ENCODE measurements at regions not wholly inside any gene's neighbourhood (a gene's known extent, or its start where the extent isn't known, plus 50 kb on each side); places are given as distances from the start of the nearest gene placed in this dataset.
"Not testable (repeated sequence)": the region's sequence is repeated elsewhere in the genome, so short reads cannot be mapped to it uniquely, and the experiment has no call there.

GRCh38 chr4:148643851-148644250 is 201.6 kb upstream of the NR3C2 start:
- DNase-seq, result no peak
- H3K4me3 ChIP-seq (ENCODE audit: insufficient read depth, low read depth, low read length), result no peak overlapping the region
- no peaks in the 10 kb centered on the region for H3K27me3 ChIP-seq (ENCODE audit: control insufficient read depth, insufficient read depth, low read length)
- no peaks in the 10 kb centered on the region for H3K36me3 ChIP-seq (replicated peaks; ENCODE audit: control insufficient read depth, insufficient read depth, low read length)

GRCh38 chr4:148642907-148643306 is 200.7 kb upstream of the NR3C2 start:
- H3K27me3 ChIP-seq (ENCODE audit: control insufficient read depth, insufficient read depth, low read length), result no peaks in the 10 kb centered on the region
- DNase-seq, result no peak
- no peaks in the 10 kb centered on the region for H3K36me3 ChIP-seq (replicated peaks; ENCODE audit: control insufficient read depth, insufficient read depth, low read length)
- H3K4me3 ChIP-seq (ENCODE audit: insufficient read depth, low read depth, low read length), result no peak overlapping the region

GRCh38 chr4:148638079-148638478 is 195.9 kb upstream of the NR3C2 start:
- H3K36me3 ChIP-seq (replicated peaks; ENCODE audit: control insufficient read depth, insufficient read depth, low read length); H3K4me3 ChIP-seq (ENCODE audit: insufficient read depth, low read depth, low read length); DNase-seq; H3K27me3 ChIP-seq (ENCODE audit: control insufficient read depth, insufficient read depth, low read length): not testable (repeated sequence)

GRCh38 chr4:148637453-148637852 is 195.2 kb upstream of the NR3C2 start:
- not testable (repeated sequence) for H3K27me3 ChIP-seq (ENCODE audit: control insufficient read depth, insufficient read depth, low read length); H3K4me3 ChIP-seq (ENCODE audit: insufficient read depth, low read depth, low read length); H3K36me3 ChIP-seq (replicated peaks; ENCODE audit: control insufficient read depth, insufficient read depth, low read length); DNase-seq

- Histone ChIP-seq H3K36me3 (replicated peaks; ENCODE audit: control insufficient read depth, insufficient read depth, low read length) (no peaks in the 10 kb centered on the region), H3K27me3 (ENCODE audit: control insufficient read depth, insufficient read depth, low read length) (no peaks in the 10 kb centered on the region), H3K4me3 (ENCODE audit: insufficient read depth, low read depth, low read length) (no peak overlapping the region)
- DNase-seq, result no peak
Measured at GRCh38 chr4:148634476-148634875, 192.3 kb upstream of the NR3C2 start.

GRCh38 chr4:148633720-148634119 is 191.5 kb upstream of the NR3C2 start:
- H3K27me3 ChIP-seq (ENCODE audit: control insufficient read depth, insufficient read depth, low read length), result no peaks in the 10 kb centered on the region
- H3K4me3 ChIP-seq (ENCODE audit: insufficient read depth, low read depth, low read length), result no peak overlapping the region
- H3K36me3 ChIP-seq (replicated peaks; ENCODE audit: control insufficient read depth, insufficient read depth, low read length), result no peaks in the 10 kb centered on the region
- DNase-seq, result no peak

GRCh38 chr4:148632476-148632875 is 190.3 kb upstream of the NR3C2 start:
- Histone ChIP-seq H3K36me3 (replicated peaks; ENCODE audit: control insufficient read depth, insufficient read depth, low read length) (no peaks in the 10 kb centered on the region), H3K27me3 (ENCODE audit: control insufficient read depth, insufficient read depth, low read length) (no peaks in the 10 kb centered on the region), H3K4me3 (ENCODE audit: insufficient read depth, low read depth, low read length) (no peak overlapping the region)
- no peak for DNase-seq

GRCh38 chr4:148630051-148630450 is 187.8 kb upstream of the NR3C2 start:
- no peak overlapping the region for H3K4me3 ChIP-seq (ENCODE audit: insufficient read depth, low read depth, low read length)
- no peaks in the 10 kb centered on the region for H3K27me3 ChIP-seq (ENCODE audit: control insufficient read depth, insufficient read depth, low read length)
- no peaks in the 10 kb centered on the region for H3K36me3 ChIP-seq (replicated peaks; ENCODE audit: control insufficient read depth, insufficient read depth, low read length)
- DNase-seq, result no peak

GRCh38 chr4:148618856-148619255 is 176.6 kb upstream of the NR3C2 start:
- H3K27me3 ChIP-seq (ENCODE audit: control insufficient read depth, insufficient read depth, low read length), result no peaks in the 10 kb centered on the region
- no peaks in the 10 kb centered on the region for H3K36me3 ChIP-seq (replicated peaks; ENCODE audit: control insufficient read depth, insufficient read depth, low read length)
- no peak overlapping the region for H3K4me3 ChIP-seq (ENCODE audit: insufficient read depth, low read depth, low read length)
- no peak for DNase-seq

- no peak for DNase-seq
- H3K4me3 ChIP-seq (ENCODE audit: insufficient read depth, low read depth, low read length), result no peak overlapping the region
Measured at GRCh38 chr4:148608968-148609367, 166.8 kb upstream of the NR3C2 start.

GRCh38 chr4:148598418-148599207 is 156.4 kb upstream of the NR3C2 start:
- not testable (repeated sequence) for DNase-seq; H3K27me3 ChIP-seq (ENCODE audit: control insufficient read depth, insufficient read depth, low read length); H3K36me3 ChIP-seq (replicated peaks; ENCODE audit: control insufficient read depth, insufficient read depth, low read length)

More at GRCh38 chr4:148608968-148609367, 166.8 kb upstream of the NR3C2 start:
- H3K36me3 ChIP-seq (replicated peaks; ENCODE audit: control insufficient read depth, insufficient read depth, low read length), result no peaks in the 10 kb centered on the region
- no peaks in the 10 kb centered on the region for H3K27me3 ChIP-seq (ENCODE audit: control insufficient read depth, insufficient read depth, low read length)

GRCh38 chr4:148589182-148589581 is 147.0 kb upstream of the NR3C2 start:
- no peak for DNase-seq
- no peaks in the 10 kb centered on the region for H3K27me3 ChIP-seq (ENCODE audit: control insufficient read depth, insufficient read depth, low read length)
- H3K36me3 ChIP-seq (replicated peaks; ENCODE audit: control insufficient read depth, insufficient read depth, low read length), result no peaks in the 10 kb centered on the region
- H3K4me3 ChIP-seq (ENCODE audit: insufficient read depth, low read depth, low read length), result no peak overlapping the region

More at GRCh38 chr4:148598418-148599207, 156.4 kb upstream of the NR3C2 start:
- H3K4me3 ChIP-seq (ENCODE audit: insufficient read depth, low read depth, low read length), result not testable (repeated sequence)

GRCh38 chr4:148575577-148575976 is 133.4 kb upstream of the NR3C2 start:
- DNase-seq, result no peak
- no peaks in the 10 kb centered on the region for H3K27me3 ChIP-seq (ENCODE audit: control insufficient read depth, insufficient read depth, low read length)
- H3K4me3 ChIP-seq (ENCODE audit: insufficient read depth, low read depth, low read length), result no peak overlapping the region
- no peaks in the 10 kb centered on the region for H3K36me3 ChIP-seq (replicated peaks; ENCODE audit: control insufficient read depth, insufficient read depth, low read length)

GRCh38 chr4:148574911-148575310 is 132.7 kb upstream of the NR3C2 start:
- no peak for DNase-seq
- Histone ChIP-seq H3K4me3 (ENCODE audit: insufficient read depth, low read depth, low read length) (no peak overlapping the region), H3K27me3 (ENCODE audit: control insufficient read depth, insufficient read depth, low read length) (no peaks in the 10 kb centered on the region), H3K36me3 (replicated peaks; ENCODE audit: control insufficient read depth, insufficient read depth, low read length) (no peaks in the 10 kb centered on the region)

- H3K36me3 ChIP-seq (replicated peaks; ENCODE audit: control insufficient read depth, insufficient read depth, low read length), result no peaks in the 10 kb centered on the region
- no peak overlapping the region for H3K4me3 ChIP-seq (ENCODE audit: insufficient read depth, low read depth, low read length)
- H3K27me3 ChIP-seq (ENCODE audit: control insufficient read depth, insufficient read depth, low read length), result no peaks in the 10 kb centered on the region
- DNase-seq, result no peak
Measured at GRCh38 chr4:148574502-148574901, 132.3 kb upstream of the NR3C2 start.

- Histone ChIP-seq H3K36me3 (replicated peaks; ENCODE audit: control insufficient read depth, insufficient read depth, low read length) (no peaks in the 10 kb centered on the region), H3K4me3 (ENCODE audit: insufficient read depth, low read depth, low read length) (no peak overlapping the region), H3K27me3 (ENCODE audit: control insufficient read depth, insufficient read depth, low read length) (no peaks in the 10 kb centered on the region)
- DNase-seq, result no peak
Measured at GRCh38 chr4:148574066-148574465, 131.9 kb upstream of the NR3C2 start.
